IPS-NIHi11 (cell line): ENCODE measurements at regions not wholly inside any gene's neighbourhood (a gene's known extent, or its start where the extent isn't known, plus 50 kb on each side); places are given as distances from the start of the nearest gene placed in this dataset.

Experiments
- DNase-seq: peaks from one replicate; pipeline ENCODE4 v3.0.0; 2012; ENCODE audit warnings: mixed read lengths, low spot score

- no peak for DNase-seq
Measured at GRCh38 chr5:5587474-5587873, 165.0 kb downstream of the ICE1 start.

GRCh38 chr5:5586721-5587120 lies 164.2 kb downstream of the ICE1 start:
- no peak for DNase-seq

GRCh38 chr5:5585751-5586341 lies 163.4 kb downstream of the ICE1 start:
- no peak for DNase-seq

- no peak for DNase-seq
Measured at GRCh38 chr5:5584751-5585150, 162.3 kb downstream of the ICE1 start.

GRCh38 chr5:5584236-5584745 lies 161.8 kb downstream of the ICE1 start:
- DNase-seq = no peak

- DNase-seq = no peak
Measured at GRCh38 chr5:5583832-5584231, 161.4 kb downstream of the ICE1 start.

GRCh38 chr5:5583023-5583765 lies 160.7 kb downstream of the ICE1 start:
- no peak for DNase-seq

- no peak for DNase-seq
Measured at GRCh38 chr5:5581080-5581479, 158.6 kb downstream of the ICE1 start.

GRCh38 chr5:5576744-5577143 lies 154.3 kb downstream of the ICE1 start:
- DNase-seq = no peak

- no peak for DNase-seq
Measured at GRCh38 chr5:5575461-5575860, 153.0 kb downstream of the ICE1 start.

- DNase-seq = no peak
Measured at GRCh38 chr5:5573798-5574380, 151.4 kb downstream of the ICE1 start.

GRCh38 chr5:5572976-5573797 lies 150.7 kb downstream of the ICE1 start:
- no peak for DNase-seq

GRCh38 chr5:5572010-5572865 lies 149.8 kb downstream of the ICE1 start:
- DNase-seq = peak; percentile 39

- DNase-seq = no peak
Measured at GRCh38 chr5:5570646-5571045, 148.2 kb downstream of the ICE1 start.

GRCh38 chr5:5564898-5565297 lies 142.4 kb downstream of the ICE1 start:
- no peak for DNase-seq

- no peak for DNase-seq
Measured at GRCh38 chr5:5560016-5560415, 137.5 kb downstream of the ICE1 start.

GRCh38 chr5:5558638-5559527 lies 136.4 kb downstream of the ICE1 start:
- DNase-seq = no peak

GRCh38 chr5:5558102-5558501 lies 135.6 kb downstream of the ICE1 start:
- DNase-seq = no peak

GRCh38 chr5:5551499-5551898 lies 129.0 kb downstream of the ICE1 start:
- no peak for DNase-seq

- no peak for DNase-seq
Measured at GRCh38 chr5:5546408-5546807, 123.9 kb downstream of the ICE1 start.
